CD4-positive, alpha-beta T cell treated with Interleukin-15 for 4 hours (primary cell): ENCODE measurements at regions not wholly inside any gene's neighbourhood (a gene's known extent, or its start where the extent isn't known, plus 50 kb on each side); places are given as distances from the start of the nearest gene placed in this dataset.

Experiments
- DNase-seq: peaks from one replicate; pipeline ENCODE4 v3.0.0-alpha.2; 2020; ENCODE audit warnings: low spot score

DNA sequence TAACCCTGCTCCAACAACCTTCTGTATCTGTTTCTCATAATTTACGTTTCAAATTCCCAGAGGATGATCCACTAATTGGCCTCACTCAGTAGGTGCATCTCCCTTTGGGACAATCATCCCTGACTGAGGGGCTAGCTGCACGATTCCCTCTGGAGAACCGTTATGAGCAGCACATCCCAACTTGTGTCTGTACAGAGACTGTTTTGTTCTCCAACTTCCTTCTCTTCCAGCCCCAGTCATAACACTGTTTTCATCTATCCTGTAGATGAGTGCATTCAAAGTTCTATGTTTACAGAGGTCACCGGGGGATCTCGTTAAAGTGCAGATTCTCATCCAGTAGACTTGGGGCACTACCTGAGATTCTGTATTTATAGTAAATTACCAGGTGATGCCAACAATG, 187.2 kb downstream of the REEP3 start:
- no peak for DNase-seq

DNA sequence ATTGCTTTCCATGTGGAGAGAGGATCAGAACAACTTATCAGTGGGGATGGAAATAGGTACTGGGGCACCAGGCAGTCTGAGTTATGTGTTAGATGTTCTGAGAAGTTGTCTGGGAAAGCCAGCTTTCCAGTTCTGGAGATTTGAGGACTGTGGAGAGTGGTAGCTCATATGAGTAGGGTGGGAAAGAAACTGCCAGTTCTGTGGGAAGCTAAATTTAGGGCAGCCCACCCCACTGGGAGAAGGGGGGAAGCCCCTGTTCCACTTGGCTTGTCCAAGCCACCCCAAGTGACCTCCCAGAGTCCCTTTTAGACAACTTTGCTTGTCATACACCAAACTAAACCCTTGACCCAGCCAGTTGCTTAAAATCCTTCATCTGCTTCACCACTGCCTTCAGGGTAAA, 189.5 kb downstream of the REEP3 start:
- no peak for DNase-seq

DNA sequence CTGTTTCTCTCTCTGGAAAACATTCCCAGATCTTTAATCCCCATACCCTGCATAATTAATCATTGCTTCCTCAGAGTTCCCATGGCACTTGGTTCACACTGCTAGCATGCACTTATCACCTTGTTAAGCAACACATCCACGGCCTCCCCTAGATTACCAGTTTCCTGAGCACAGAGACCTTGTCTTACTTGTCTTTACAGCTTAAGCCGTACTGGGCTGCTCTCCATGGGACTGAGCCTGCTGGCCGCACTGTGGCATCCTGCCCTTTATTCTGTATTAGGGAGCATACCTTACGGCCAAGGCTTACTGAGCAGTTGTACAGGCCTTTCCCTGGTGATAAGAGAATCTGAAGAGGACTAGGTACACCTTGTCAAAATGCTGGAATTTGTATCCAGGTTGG, 190.2 kb downstream of the REEP3 start:
- no peak for DNase-seq

DNA sequence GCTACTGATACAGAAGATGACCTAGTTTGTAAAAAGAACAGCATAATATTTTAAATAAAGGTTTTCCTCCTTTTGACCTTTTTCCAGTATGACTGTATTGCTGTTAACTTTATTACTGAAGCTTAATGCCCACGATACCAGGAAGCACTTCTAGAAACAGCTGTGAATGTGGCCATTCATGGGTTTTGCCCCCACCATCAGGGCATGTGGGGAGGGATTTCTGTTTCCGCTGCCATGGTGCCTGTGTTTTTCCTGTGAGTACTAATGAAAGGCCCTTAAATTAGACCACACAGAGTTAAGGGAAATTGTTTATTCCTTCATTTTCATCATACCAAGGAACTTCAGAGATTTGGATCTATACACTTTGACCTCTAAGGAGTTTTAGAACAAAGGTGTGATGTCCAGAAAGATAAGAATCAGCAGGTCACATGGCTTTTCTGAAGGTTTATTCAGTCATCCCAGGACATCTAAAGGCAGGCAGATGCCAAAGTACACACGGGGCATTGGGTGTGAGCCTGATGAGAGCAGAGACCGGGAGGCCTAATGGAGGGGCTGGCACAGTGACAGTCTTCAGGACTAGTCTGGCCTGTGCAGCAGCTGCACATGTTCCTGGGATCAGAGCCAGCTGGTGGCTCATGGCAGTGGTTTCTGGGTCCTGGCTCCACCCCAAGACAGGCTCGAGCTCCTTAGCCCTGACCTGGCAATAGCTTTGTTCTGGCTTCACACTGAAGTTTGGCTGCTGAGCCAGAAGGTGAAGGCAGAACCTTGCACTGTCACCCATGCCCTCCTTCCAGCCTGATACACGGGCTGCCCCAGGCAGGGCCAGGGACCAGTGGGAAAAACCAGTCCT, 190.9 kb downstream of the REEP3 start:
- DNase-seq = no peak

DNA sequence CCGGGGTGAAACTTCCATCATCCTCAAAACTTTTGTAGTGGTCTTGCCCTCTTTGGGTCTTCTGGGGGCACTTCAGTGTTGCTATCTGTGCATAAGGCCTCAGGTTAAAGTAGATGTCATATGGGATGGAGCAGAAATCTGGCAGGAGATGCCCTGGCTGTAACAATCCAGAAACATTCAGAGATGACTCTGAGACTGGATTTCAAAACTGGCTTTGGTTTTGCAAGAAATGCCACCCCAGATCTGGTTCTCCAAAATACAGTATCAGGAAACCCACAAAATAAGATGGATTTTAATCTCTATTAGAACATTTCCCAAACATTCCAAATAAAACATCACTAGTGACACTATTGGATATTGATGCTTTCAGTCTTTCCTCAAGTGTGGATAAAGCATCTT, 191.5 kb downstream of the REEP3 start:
- DNase-seq = no peak

DNA sequence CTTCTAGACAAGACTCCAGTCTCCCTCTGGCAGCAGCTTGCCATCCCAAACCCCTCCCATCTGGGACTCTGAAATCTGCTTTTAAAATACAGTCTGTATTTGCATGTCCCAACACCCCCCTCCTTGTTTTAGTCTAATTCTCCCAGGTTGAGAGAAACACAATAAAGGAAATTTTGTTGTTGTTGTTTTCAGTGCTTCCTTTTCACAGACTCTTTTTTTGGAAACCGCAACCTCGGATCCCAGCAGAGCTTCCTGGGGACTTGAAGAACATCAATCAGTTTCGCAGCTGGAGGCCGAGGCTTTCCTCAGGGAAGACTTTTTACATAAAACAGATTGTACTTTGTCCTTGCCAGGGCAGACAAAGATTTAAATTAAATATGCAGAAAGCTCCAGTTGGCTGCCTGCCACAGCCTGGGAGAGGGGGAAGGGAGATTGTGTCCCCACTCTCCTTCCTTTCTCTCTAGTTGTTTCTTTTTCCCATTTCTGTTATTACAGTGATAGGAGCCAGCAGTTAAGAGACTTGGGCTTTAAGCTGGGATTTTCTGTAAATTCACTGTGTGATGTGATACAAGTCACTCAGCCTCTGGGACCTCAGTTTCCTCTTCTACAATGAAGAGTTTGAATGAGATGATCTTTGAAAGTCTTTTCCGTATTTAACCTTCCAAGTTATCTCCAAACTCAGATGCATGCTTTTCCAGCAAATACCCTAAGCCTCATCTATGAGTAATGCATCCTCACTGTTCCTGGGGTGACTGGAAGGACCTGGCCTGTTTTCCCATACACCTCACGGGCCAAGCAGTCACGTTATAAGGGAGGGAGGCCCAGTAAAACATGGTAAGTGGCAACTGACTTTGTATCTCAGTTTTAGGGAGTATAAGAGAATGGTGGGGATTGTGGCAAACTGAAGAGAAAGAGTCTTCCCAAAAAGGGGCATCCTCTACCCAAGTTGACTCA, 192.3 kb downstream of the REEP3 start:
- no peak for DNase-seq

DNA sequence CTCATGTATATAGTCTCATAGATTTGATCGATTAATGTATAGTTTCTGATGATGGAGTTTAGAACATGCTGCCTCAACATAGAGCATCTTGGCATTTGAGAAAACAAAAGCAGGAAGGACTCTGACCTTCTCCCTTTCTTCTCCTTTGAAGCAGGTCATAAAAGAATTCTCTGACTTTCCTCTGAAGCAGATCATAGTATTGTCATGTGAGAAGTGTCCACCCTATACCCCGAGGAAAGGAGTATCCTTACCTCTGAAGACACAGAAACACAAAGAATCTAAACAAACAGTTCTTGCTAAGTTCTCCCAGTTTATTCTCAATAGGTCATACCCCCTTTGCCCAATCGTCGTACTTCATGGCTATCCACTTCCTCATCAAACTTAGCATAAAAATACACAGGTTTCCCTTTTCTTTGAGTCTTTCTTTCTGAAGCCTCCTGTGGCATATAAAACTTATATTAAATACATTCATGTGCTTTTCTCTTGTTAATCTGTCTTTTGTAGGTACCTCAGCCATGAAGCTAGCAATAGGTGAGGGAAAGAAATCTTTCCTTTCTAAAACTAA, 194.9 kb downstream of the REEP3 start:
- no peak for DNase-seq

DNA sequence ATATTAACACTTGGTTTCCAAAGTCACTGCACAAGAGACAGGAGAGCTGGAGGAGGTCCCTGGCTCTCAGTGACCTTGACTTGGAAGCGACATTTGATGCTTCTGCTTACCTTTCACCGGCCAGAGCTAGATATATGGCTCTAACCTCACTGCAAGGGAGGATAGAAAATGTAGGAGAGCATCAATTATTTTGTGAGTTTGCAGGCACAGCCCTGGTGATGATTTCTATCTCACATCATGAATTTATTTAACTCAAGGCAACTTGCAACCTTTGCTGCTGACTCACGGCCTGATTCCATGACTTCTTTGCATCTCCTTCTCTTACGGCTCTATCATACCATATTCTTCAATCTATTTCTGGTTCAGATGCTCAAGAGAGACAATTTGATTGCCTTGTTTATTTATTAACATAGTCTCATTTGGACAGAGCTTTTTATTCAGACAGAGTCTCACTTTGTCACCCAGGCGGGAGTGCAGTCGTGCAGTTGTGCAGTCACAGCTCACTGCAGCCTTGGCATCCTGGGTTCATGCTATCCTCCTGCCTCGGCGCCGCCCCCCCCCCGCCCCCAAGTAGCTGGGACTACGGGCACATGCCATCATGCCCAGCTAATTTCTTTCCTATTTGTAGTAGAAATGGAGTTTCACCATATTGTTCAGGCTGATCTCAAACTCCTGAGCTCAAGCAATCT, 196.0 kb downstream of the REEP3 start:
- DNase-seq = no peak

DNA sequence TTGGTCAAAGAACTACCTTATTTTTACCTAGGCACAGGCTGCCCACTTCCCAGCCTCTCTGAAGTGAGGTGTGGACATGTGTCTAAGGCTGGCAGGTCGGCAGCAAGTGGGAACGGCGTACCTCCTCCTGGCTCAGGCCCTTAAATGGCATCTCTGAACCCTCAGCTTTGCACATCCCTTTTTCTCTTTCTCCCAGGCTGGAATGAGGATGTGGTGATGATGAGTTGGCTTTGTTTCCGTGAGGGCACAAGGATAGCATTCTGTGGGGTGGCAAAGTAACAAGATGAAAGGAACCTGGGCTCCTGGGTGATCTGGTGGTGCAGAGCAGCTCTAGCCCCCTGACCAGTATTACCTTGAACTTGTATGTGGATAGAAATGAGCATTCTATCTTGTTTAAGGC, 196.8 kb downstream of the REEP3 start:
- no peak for DNase-seq

DNA sequence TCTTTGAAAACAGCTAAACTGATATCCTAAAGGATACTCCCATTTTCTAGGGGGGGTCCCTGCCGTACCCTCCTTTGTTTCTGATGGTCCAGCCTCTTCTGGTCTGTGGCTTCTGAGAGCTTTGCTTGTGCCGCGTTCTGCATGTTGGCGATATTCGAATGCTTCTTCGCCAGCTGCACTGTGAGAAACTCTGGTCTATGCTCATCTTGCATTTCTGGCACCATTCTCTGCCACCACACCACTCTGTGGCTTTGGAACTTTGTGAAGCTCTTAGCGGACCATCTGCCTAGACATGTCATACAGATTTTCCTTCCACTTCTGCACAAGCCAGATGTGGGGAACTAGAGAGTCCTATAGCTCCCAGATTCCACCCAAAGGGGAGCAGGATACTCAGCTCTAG, 197.2 kb downstream of the REEP3 start:
- no peak for DNase-seq

DNA sequence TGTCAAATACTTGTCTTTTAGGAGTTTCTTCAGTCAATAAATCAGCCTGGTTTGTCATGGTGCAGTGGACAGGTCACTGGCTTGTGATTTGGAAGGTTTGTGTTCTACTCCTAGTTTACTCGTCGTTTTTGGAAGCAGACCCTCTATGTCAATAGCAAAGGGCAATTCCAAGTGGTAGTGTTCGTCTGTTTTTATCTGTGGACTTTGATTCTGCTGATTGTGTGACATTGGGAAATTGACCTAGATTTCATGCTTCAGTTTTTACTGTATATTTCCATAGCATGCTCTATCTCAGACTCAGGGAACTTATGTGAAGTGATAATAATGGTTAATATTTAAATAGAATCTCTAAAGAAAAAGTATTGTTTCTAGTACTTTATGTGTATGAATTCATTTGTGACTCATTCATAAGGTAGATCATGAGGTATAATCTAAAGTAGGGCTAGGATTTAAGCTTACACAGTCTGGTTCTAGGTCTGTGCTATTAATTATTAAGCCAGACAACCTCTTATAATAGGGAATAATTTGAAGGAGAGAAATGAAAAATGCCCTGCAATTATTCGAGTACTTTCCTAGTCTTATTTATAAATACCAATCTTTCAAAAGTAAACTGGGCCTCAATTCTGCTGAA, 198.1 kb downstream of the REEP3 start:
- no peak for DNase-seq

DNA sequence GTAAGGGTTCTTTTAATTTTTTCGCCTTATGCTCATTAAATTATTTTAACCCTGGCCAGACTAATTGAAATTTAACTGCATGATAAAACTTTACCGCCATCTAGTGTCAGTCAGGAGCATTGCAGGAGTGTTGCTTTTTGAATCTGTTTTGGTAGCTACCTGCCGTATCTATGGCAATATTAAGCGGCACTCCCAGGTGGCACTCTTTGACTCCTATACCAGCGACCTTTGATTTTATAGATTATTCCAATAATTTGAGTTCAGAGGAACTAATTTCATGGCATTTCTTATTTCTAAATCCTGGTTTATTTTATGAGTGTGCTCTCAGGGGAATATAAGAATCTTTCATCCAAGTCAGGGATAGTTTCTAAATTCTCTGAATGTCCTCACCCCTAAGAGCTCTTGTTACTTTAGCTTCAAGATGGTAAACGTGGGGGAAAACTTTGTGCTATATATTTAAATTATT, 198.9 kb downstream of the REEP3 start:
- DNase-seq = peak; percentile 77

DNA sequence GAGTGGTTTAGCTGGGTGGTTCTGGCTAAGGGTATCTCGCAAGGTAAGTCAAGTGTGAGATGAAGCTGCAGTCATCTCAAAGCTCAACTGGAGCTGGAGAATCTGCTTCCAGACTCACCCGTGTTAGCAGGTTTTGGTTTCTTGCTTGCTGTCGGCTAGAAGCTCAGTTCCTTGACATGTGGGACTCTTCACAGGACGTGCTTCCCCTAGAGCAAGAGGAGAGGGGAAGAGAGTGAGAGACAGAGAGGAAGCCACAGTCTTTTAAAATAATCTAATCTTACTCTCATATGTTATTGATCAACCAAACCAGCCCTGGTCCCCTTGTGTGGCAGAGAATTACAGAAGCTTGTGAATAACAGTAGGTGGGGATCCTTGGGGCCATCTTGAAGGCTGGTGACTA, 199.5 kb downstream of the REEP3 start:
- DNase-seq = no peak

DNA sequence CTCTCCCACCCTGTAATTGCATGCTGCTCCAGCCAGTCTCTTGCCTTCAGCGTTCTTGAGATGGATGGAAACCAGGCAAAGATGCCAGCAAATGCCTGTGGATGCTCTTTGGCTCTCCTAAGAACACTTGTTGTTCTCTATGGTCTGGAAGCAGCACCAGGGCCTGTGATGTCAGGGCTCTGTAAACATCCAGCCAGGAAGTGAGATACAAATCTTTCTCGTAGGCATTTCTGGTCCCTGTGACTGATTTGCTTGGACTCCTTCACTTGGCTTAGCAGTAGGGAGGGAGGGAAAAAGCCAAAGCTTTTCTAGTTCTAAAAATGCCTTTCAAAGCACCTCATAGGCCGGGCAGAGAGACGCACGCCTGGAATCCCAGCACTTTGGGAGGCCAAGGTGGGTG, 201.3 kb downstream of the REEP3 start:
- DNase-seq = no peak

DNA sequence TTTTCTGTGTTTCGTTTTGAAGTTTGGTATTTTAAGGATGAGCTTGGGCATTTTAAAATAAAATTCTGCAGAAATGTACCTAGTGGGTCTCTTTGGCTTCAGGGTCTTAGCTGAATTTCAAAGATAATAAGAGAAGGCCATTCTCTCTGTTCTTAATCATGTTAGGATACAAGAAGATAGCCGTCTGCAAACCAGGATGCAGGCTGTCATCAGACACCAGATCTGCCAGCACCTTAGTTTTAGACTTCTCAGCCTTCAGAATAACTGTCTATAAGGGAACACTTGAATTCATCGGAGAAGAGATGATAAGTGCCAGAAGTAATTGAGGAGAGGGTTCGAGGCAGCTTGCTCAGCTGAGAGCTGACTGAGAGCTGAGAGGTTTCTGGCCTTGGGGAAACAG, 202.1 kb downstream of the REEP3 start:
- DNase-seq = no peak

DNA sequence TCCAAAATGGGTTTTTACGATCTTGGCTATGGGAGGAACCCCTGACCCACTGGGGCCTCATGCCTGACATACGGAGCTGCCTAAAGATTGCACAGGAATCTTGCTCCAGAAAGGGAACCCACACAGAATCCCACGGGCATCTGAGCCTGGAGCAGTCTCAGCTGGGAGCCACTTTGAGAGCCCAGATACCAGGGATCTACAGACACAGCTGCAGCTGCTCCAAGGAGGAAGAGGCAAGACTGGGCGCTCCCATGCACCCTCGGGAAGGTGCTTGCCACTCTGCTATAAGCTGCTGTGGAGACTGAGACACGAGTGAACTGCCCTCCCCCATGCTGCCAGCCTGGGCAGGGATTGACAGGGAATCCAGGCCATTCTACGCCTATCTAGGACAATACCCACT, 202.5 kb downstream of the REEP3 start:
- DNase-seq = no peak

DNA sequence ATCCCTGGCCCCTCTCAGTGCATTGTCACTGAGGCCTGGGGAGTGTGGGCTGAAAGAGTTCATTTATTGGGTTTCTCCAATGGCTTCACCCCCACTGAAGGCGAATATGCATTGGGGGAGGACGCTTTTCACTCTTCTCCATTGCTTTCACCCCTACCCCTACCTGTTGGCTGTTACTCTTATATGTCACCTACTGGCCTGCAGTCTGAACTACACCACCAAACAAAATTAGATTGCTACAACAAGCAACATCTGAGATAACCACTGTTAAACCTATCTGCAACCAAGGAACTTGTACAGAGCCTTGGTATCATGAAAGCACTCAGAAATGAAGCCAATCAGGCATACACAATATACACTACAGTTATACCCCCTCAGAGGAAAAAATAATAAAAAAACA, 203.7 kb downstream of the REEP3 start:
- DNase-seq = no peak

DNA sequence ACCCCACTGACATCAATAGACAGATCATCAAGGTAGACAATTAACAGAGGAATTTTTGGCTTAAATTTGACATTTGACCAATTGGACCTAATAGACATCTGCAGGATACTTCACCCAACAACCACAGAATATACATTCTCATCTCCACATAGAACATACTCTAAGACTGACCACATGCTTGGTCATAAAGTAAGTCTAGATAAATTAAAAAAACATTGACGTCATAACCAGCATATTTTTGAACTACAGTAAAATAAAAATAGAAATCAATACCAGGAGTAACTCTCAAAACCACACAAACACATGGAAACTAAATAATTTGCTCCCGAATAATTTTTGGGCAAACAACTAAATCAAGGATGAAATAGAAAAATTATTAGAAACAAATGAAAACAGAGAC, 205.7 kb downstream of the REEP3 start:
- no peak for DNase-seq

DNA sequence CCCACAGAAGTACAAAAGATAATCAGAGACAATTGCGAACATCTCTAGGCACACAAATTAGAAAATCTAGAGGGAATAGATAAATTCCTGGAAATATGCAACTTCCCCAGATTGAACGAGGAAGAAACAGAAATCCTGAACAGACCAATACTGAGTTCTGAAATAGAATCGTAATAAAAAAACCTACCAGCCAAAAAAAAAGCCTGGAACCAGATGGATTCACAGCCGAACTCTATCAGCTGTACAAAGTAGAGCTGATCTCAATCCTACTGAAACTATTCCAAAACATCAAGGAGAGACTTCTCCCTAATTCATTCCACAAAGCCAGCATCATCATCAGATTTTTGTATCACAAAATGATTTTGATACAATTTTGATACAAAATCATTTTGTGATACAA, 206.4 kb downstream of the REEP3 start:
- no peak for DNase-seq

DNA sequence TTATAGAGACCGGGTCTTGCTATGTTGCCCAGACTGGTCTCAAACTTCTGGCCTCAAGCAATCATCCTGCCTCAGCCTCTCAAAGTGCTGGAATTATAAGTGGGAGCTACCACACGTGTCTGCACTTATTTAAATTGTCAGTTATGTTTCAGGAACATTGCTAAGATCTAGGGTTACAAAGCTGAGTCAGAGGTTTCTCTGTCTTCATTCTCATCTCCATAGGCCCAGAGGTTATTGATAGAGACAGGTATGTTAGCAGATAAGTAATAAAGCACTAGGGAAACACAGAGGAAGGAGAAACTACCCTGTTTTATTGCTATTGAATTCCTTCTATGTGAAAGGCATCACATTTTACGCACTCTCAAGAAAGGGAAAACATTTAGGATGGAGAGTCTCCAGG, 214.1 kb downstream of the REEP3 start:
- DNase-seq = no peak

DNA sequence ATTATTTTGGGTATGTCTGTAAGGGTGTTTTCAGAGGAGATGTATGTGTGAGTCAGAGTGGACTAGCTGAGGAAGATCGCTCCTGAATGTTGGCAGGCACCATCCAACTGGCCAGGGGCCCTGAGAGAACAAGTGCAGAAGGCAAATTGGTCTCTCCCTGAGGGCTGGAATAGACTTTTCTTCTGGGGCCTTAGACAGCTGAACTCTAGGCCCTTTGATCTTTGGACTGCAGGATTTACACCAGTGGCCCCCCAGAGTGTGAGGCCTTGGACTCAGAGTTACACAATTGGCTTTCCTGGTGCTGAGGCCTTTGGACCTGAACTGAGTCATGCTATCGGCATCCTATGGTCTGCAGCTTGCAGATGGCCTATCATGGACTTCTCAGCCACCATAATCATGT, 217.2 kb downstream of the REEP3 start:
- no peak for DNase-seq
